Motor neuron (in vitro differentiated cells): ENCODE measurements at regions not wholly inside any gene's neighbourhood (a gene's known extent, or its start where the extent isn't known, plus 50 kb on each side); places are given as distances from the start of the nearest gene placed in this dataset.

ENCODE experiments used
- ATAC-seq, 8 experiments: fragments of 200-7000 bp; cut with Tn5 transposase; replicated peaks in 6 of 8; 2 replicates each; pipeline ENCODE4 v1.8.0; 2021; ENCODE audit warnings: mild to moderate bottlenecking in 8 of 8, moderate library complexity in 8 of 8
- H3K27ac ChIP-seq, 2 donors: fragments of 250-450 bp; sonication (Bioruptor Pico); 2 replicates each; pipeline ENCODE4 v1.9.0; 2021; ENCODE audit warnings: antibody characterized with exemption in 2 of 2, mild to moderate bottlenecking in 2 of 2, moderate library complexity in 1 of 2
- H3K4me1 ChIP-seq, 2 donors: fragments of 250-450 bp; sonication (Bioruptor Pico); replicated peaks in 1 of 2; 2 replicates each; pipeline ENCODE4 v1.6.1; 2021; ENCODE audit warnings: antibody characterized with exemption in 2 of 2, mild to moderate bottlenecking in 2 of 2, moderate library complexity in 1 of 2
- H3K4me3 ChIP-seq, 5 donors: fragments of 250-450 bp; sonication (Bioruptor Pico); 2 replicates each; pipeline ENCODE4 v1.9.0; 2021; ENCODE audit warnings: antibody characterized with exemption in 5 of 5, mild to moderate bottlenecking in 5 of 5, moderate library complexity in 4 of 5
- WGBS, 10 experiments: fragments of 450-650 bp; shearing (Covaris generic); methylation state at CpG; one replicate each; pipeline ENCODE4 v1.0.0; 2022; 5-methylcytosine and 5-hydroxymethylcytosine counted together
- in situ Hi-C, 9 experiments: fragments of 400-800 bp; cut with MboI; loops; one replicate each; pipeline ENCODE4 v1.15.0; 2021; ENCODE audit warnings: low sequenced_read_pairs in 9 of 9, low pct_unique_long_range_greater_than_20kb in 2 of 9; ENCODE audit not compliant: unreplicated experiment in 9 of 9

DNA sequence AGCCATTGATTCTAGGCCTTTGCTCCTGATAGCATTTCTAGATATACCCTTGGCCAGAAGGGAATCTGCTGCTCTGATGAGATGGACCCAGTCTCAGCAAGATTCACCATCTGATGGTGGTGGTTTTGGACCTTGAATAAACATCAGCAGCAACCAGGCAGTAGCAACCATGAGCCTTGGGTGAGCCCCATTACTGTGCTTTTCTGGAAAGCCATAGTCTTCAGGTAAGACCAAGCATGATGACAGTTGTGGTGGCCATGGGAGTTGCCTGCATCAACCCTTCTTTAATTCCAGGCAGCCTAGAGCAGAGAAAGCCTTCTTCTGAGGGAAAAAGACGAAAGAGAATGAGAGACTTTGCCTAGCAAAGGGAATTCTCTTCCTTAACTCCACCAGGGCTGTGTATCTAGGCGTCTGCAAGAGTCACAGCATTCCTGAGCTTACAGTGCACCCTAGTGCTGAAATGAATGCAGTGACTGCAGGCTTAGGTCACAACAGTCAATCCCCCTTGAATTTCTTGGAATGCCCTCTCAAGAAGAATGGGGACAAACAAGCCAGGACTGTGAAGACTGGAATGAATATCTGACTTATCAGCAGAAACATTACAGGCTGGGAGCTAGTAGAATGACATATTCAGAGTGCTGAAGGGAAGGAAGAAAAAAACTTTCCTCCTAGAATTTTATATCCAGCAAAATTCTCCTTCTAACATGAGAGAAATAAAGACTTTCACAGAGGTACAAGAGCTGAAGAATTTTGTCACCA, 942.4 kb upstream of the PCDH20 start:
- Histone ChIP-seq H3K27ac (no peak overlapping the region), H3K4me1 (no peaks in the 10 kb centered on the region), H3K4me3 (no peak overlapping the region)
- WGBS, 10 experiments: 0 to 71% (median 38%) methylated on average over 1 to 2 of the region's 2 CpGs; no CpG with 5 or more reads in 3 of the 10 experiments
- in situ Hi-C loops: no loop called here
- peak in 5 of 8 experiments; percentile 35 to 99 (median 81) for ATAC-seq

- 0 to 70% (median 20%) methylated on average over 1 of the region's 1 CpG; no CpG with 5 or more reads in 4 of the 10 experiments for WGBS, 10 experiments
- in situ Hi-C loops: no loop called here
- Histone ChIP-seq H3K27ac (no peak overlapping the region), H3K4me1 (no peaks in the 10 kb centered on the region), H3K4me3 (no peak overlapping the region)
- ATAC-seq: no peak
Observed at GRCh38 chr13:62356977-62357376, 941.3 kb upstream of the PCDH20 start.

DNA sequence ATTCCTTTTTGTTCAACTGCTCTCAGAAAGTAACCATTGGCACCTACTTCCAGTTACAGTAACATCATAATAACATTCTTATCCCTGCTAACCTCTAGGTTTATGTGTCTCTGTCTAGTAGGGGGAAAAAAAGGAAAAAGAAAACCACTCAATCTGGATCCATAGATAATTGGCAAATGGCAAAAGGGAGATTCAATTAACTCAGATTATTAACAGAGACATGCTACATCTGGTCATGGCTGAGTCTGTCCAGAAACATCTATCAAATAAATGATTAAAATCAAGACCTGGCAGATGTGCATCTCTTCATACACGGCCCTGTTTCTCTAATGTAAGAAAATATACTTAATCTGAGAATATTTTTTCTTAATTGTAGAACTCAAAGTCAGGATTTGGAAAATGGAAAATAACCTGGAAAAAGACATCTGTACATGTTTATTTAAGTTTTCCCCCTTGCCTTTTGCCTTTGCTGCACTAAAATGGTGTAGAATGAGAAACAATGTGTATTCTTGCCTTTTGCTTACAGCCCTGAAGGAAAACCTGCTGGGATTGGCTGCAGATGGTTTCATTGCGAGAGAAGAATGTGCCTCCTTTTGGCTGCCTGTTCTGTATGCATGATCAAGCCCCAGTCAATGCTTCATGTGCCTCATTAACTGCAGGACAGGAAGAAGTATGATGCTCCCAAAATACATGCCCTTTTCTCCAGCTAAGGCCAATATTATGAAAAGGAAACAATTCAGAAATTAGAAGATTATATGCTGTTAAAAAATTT, 921.6 kb upstream of the PCDH20 start:
- H3K27ac ChIP-seq: no peak overlapping the region
- ATAC-seq: peak in 1 of 8 experiments; percentile 52
- WGBS, 10 experiments: 0 to 67% (median 33%) methylated on average over 1 to 2 of the region's 2 CpGs; no CpG with 5 or more reads in 1 of the 10 experiments
- no peaks in the 10 kb centered on the region for H3K4me1 ChIP-seq
- no peak overlapping the region for H3K4me3 ChIP-seq
- in situ Hi-C loops: no loop called here

GRCh38 chr13:62336507-62336906, 920.9 kb upstream of the PCDH20 start:
- H3K4me1 ChIP-seq: no peaks in the 10 kb centered on the region
- in situ Hi-C loops: no loop called here
- no peak for ATAC-seq
- WGBS, 10 experiments: 0 to 92% (median 43%) methylated on average over 1 of the region's 1 CpG; no CpG with 5 or more reads in 1 of the 10 experiments
- H3K4me3 ChIP-seq: no peak overlapping the region
- H3K27ac ChIP-seq: no peak overlapping the region

DNA sequence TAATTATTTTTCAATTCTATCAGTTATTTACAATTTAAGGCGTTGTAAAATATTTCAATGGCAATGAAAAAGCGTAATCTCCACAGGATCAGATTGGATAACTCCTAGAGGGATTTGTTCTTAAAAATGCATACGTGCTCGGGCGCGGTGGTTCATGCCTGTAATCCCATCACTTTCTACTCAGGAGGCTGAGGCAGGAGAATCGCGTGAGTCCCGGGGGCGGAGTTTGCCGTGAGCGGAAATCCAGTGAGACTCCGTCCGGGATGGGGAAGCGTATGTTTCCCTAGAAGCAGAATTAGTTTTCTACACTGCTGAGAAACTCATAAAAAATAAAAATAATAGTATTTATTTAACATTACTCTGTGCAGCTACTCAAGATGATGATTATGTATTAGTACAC, 917.8 kb upstream of the PCDH20 start:
- no peak for ATAC-seq
- H3K27ac ChIP-seq: no peak overlapping the region
- in situ Hi-C loops: no loop called here
- WGBS, 10 experiments: 35 to 97% (median 93%) methylated on average over 2 to 15 of the region's 15 CpGs; no CpG with 5 or more reads in 2 of the 10 experiments
- H3K4me3 ChIP-seq: no peak overlapping the region
- H3K4me1 ChIP-seq: no peaks in the 10 kb centered on the region

- Histone ChIP-seq H3K4me1 (no peaks in the 10 kb centered on the region), H3K27ac (no peak overlapping the region), H3K4me3 (no peak overlapping the region)
- ATAC-seq: no peak
- 14 to 91% (median 68%) methylated on average over 1 to 2 of the region's 2 CpGs for WGBS, 10 experiments
- in situ Hi-C loops: no loop called here
Observed at GRCh38 chr13:62331384-62331783, 915.7 kb upstream of the PCDH20 start.

DNA sequence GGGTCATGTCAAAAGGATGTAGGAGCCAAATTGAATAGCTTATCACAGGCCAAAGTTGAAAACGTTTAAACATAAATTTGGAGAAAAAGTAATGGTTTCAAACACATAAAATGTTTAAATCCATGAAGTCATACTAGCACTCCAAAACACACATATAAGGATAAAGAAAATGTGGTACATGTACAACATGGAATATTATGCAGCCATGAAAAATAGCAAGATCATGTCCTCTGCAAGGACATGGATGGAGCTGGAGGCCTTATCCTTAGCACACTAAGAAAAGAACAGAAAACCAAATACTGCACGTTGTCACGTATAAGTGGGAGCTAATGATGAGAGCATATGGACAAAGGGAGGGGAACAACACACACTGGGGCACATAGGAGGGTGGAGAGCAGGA, 911.7 kb upstream of the PCDH20 start:
- H3K27ac ChIP-seq: no peak overlapping the region
- in situ Hi-C loops: no loop called here
- WGBS, 10 experiments: 0 to 96% (median 83%) methylated on average over 1 to 3 of the region's 3 CpGs; no CpG with 5 or more reads in 2 of the 10 experiments
- no peak overlapping the region for H3K4me3 ChIP-seq
- peaks cover 0 to 7% of the 10 kb centered on the region in 2 donors for H3K4me1 ChIP-seq
- ATAC-seq: no peak

DNA sequence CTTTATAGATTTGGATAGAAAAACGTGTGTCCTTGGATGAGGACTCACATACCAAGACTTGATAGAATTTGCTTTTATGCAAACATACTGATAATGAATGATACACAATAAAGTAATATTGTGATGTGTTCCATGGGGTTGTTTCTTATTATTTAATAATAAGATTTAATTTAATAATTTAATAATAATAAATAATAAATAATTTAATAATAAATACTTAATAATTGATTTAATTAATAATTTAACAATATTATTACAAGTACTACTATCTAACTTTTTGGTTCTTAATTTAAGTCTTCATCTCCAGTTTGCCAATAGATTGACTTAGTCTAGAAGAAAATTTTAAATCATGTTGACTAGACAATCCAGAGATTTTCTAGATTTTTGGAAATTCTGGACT, 909.2 kb upstream of the PCDH20 start:
- no peak overlapping the region for H3K27ac ChIP-seq
- peaks cover 0 to 13% of the 10 kb centered on the region in 2 donors for H3K4me1 ChIP-seq
- WGBS, 10 experiments: 0 to 100% (median 57%) methylated on average over 1 of the region's 1 CpG; no CpG with 5 or more reads in 3 of the 10 experiments
- in situ Hi-C loops: no loop called here
- no peak overlapping the region for H3K4me3 ChIP-seq
- no peak for ATAC-seq

GRCh38 chr13:62321895-62322294, 906.2 kb upstream of the PCDH20 start:
- Histone ChIP-seq H3K27ac (no peak overlapping the region), H3K4me3 (no peak overlapping the region), H3K4me1 (peaks cover 0 to 13% of the 10 kb centered on the region in 2 donors)
- 0 to 94% (median 71%) methylated on average over 1 to 2 of the region's 2 CpGs; no CpG with 5 or more reads in 2 of the 10 experiments for WGBS, 10 experiments
- in situ Hi-C loops: no loop called here
- no peak for ATAC-seq

GRCh38 chr13:62321139-62321538, 905.5 kb upstream of the PCDH20 start:
- H3K27ac ChIP-seq: no peak overlapping the region
- 0 to 60% (median 13%) methylated on average over 1 of the region's 1 CpG; no CpG with 5 or more reads in 4 of the 10 experiments for WGBS, 10 experiments
- in situ Hi-C loops: no loop called here
- peaks cover 0 to 13% of the 10 kb centered on the region in 2 donors for H3K4me1 ChIP-seq
- H3K4me3 ChIP-seq: no peak overlapping the region
- no peak for ATAC-seq

GRCh38 chr13:62320129-62321108, 904.8 kb upstream of the PCDH20 start:
- Histone ChIP-seq H3K4me3 (no peak overlapping the region), H3K27ac (no peak overlapping the region), H3K4me1 (peaks cover 0 to 13% of the 10 kb centered on the region in 2 donors)
- 25 to 80% (median 50%) methylated on average over 1 to 4 of the region's 4 CpGs for WGBS, 10 experiments
- ATAC-seq: peak in 7 of 8 experiments; percentile 36 to 52 (median 46)
- in situ Hi-C loops: no loop called here

GRCh38 chr13:62309904-62310303, 894.3 kb upstream of the PCDH20 start:
- ATAC-seq: no peak
- Histone ChIP-seq H3K4me3 (no peak overlapping the region), H3K4me1 (peaks cover 0 to 4% of the 10 kb centered on the region in 2 donors), H3K27ac (no peak overlapping the region)
- in situ Hi-C loops: no loop called here
- WGBS, 10 experiments: 50 to 94% (median 67%) methylated on average over 1 to 3 of the region's 3 CpGs; no CpG with 5 or more reads in 1 of the 10 experiments
